Sigmoid colon (tissue), 6 donors: ENCODE measurements at regions not wholly inside any gene's neighbourhood (a gene's known extent, or its start where the extent isn't known, plus 50 kb on each side); places are given as distances from the start of the nearest gene placed in this dataset.

Source experiments
- DNase-seq: peaks from one replicate; pipeline ENCODE4 v3.0.0-alpha.2; 2019
- H3K27ac ChIP-seq, 4 donors: fragments of 200-600 bp; sonication (generic); one replicate each; pipeline ENCODE4 v1.5.1; 2016 to 2019; ENCODE audit warnings: mild to moderate bottlenecking in 1 of 4
- H3K27me3 ChIP-seq, 3 donors: fragments of 200-600 bp; sonication (generic); one replicate each; pipeline ENCODE4 v1.5.1; 2019; ENCODE audit warnings: mild to moderate bottlenecking in 1 of 3
- H3K36me3 ChIP-seq, 4 donors: fragments of 200-600 bp; sonication (generic); one replicate each; pipeline ENCODE4 v1.5.1; 2016 to 2019
- H3K4me1 ChIP-seq, 4 donors: fragments of 200-600 bp; sonication (generic); one replicate each; pipeline ENCODE4 v1.5.1; 2017 to 2019
- H3K4me3 ChIP-seq, 4 donors: fragments of 200-600 bp; sonication (generic); one replicate each; pipeline ENCODE4 v1.5.1; 2017 to 2019; ENCODE audit warnings: mild to moderate bottlenecking in 2 of 4, moderate library complexity in 1 of 4
- H3K9me3 ChIP-seq, 4 donors: fragments of 200-600 bp in 3 of 4; sonication (generic) in 3 of 4; one replicate each; pipeline versions ENCODE4 v1.5.1 to v1.6.1; 2013 to 2019
- EP300 ChIP-seq, 4 donors: sonication (generic); formaldehyde crosslinking; IDR thresholded peaks; one replicate each; pipeline ENCODE4 v1.6.1; 2017; ENCODE audit warnings: antibody characterized with exemption in 4 of 4
- POLR2A ChIP-seq, 2 donors: fragments of 450-650 bp; IDR thresholded peaks; one replicate each; pipeline ENCODE4 v1.6.1; 2016; ENCODE audit warnings: antibody characterized with exemption in 2 of 2, mild to moderate bottlenecking in 2 of 2, moderate library complexity in 2 of 2
- POLR2AphosphoS5 ChIP-seq, 4 donors: sonication (generic); formaldehyde crosslinking; IDR thresholded peaks; one replicate each; pipeline ENCODE4 v1.6.1; 2017; ENCODE audit warnings: antibody characterized with exemption in 4 of 4
- WGBS, 2 donors: extraction: QIAGEN DNeasy Blood & Tissue Kit; methylation state at CpG; one replicate each; pipeline ENCODE4 v1.1.7; 2013; 5-methylcytosine and 5-hydroxymethylcytosine counted together
- intact Hi-C: fragments of 100-400 bp; cut with DNase I; formaldehyde crosslinking; loops from one replicate; pipeline ENCODE4 v1.15.1; 2023
- TF ChIP-seq, protein P1 (sequence below), 4 experiments: fragments of 450-650 bp in 3 of 4; fragments of 200-600 bp in 1 of 4; IDR thresholded peaks; one replicate each; pipeline ENCODE4 v1.5.1; 2016 to 2019; ENCODE audit warnings: antibody characterized with exemption in 4 of 4, mild to moderate bottlenecking in 3 of 4, moderate library complexity in 2 of 4
- donor health status: healthy with polysubstance abuse.
- donor health status: healthy.

DNA sequence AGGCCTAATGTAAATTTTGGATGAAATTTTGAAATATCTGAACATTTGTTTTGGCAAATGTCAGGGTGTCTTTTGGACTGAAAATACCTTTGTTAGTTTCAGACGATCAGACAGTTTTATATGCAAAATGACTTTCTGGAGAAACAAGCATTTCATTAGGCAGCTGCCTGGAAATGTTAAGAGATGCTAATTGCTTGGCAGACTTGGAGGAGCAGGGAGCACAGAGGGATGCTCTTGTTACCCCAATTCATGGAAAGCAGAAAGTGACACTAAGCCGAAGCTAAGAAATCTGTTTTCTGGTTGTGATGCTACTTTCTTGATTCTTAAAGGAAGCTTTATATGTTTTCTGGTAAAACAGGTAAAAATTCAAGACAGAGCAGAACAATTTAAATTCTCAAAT is 204.3 kb upstream of the GBE1 start:
- 56 to 64% methylated on average over 2 of the region's 2 CpGs for WGBS, 2 donors
- TF ChIP-seq, protein P1, sequence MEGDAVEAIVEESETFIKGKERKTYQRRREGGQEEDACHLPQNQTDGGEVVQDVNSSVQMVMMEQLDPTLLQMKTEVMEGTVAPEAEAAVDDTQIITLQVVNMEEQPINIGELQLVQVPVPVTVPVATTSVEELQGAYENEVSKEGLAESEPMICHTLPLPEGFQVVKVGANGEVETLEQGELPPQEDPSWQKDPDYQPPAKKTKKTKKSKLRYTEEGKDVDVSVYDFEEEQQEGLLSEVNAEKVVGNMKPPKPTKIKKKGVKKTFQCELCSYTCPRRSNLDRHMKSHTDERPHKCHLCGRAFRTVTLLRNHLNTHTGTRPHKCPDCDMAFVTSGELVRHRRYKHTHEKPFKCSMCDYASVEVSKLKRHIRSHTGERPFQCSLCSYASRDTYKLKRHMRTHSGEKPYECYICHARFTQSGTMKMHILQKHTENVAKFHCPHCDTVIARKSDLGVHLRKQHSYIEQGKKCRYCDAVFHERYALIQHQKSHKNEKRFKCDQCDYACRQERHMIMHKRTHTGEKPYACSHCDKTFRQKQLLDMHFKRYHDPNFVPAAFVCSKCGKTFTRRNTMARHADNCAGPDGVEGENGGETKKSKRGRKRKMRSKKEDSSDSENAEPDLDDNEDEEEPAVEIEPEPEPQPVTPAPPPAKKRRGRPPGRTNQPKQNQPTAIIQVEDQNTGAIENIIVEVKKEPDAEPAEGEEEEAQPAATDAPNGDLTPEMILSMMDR (IDR thresholded peaks at IDR 0.05), result no peak
- TF ChIP-seq POLR2A (IDR thresholded peaks at IDR 0.05), result no peak
- TF ChIP-seq EP300 (IDR thresholded peaks at IDR 0.05), result no peak
- no peak for TF ChIP-seq POLR2AphosphoS5 (IDR thresholded peaks at IDR 0.05)
- Histone ChIP-seq H3K4me1 (no peaks in the 10 kb centered on the region), H3K4me3 (no peak overlapping the region), H3K36me3 (no peaks in the 10 kb centered on the region), H3K27me3 (no peaks in the 10 kb centered on the region), H3K27ac (no peak overlapping the region), H3K9me3 (no peaks in the 10 kb centered on the region)
- intact Hi-C loops, result no loop called here
- DNase-seq, result no peak

DNA sequence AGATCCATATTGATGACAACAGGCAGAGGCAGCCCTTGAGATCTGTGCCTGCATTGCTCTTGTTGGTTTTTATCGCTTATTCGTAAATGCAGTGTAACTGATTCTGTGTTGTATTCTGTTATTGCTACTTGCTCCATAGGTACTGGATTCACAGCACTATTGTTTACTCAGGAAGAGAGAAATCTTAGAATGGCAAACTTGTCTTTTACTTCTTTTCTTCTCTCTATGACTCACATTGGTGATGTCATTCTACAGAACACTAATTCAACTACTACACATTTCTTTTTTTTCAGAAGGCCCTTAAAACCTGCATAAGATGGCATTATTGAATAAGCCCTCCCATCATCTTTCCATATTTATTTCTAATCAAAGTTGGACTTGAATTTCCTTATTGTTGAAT is 201.0 kb upstream of the GBE1 start:
- intact Hi-C loops, result no loop called here
- no peak for DNase-seq

DNA sequence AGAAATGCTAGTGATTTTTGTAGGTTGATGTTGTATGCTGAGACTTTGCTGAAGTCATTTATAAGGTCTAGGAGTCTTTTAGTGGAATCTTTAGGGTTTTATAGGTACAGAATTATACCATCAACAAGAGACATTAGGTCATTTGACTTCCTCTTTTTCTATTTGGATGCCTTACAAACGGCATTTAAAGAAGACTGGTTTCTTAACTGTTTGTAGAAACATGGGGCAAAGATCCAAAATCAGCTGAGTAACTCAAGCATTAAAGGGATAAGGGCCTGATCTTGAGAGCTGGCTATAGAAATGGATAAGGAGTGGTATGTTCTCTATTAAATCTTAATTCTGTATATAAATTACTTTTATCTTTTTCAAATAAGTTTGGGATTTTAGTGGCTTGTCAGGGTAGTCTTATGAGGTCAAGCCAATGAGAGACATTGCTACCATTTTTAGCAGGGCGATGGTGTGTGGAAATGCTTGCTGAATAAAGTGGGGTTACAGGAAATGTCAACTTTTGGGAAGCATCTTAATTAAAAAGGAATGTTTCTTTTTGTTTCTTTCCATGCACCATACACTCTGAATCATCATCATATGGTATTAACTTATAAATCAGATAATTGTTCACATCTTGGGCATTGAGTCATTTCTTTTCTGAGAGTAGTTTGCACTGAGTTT is 197.7 kb upstream of the GBE1 start:
- Histone ChIP-seq H3K9me3 (no peaks in the 10 kb centered on the region), H3K4me3 (no peak overlapping the region), H3K27ac (no peak overlapping the region), H3K36me3 (no peaks in the 10 kb centered on the region), H3K27me3 (no peaks in the 10 kb centered on the region), H3K4me1 (no peaks in the 10 kb centered on the region)
- no peak for DNase-seq
- no peak for TF ChIP-seq POLR2A (IDR thresholded peaks at IDR 0.05)
- TF ChIP-seq EP300 (IDR thresholded peaks at IDR 0.05), result no peak
- TF ChIP-seq, protein P1 (IDR thresholded peaks at IDR 0.05), result no peak
- no peak for TF ChIP-seq POLR2AphosphoS5 (IDR thresholded peaks at IDR 0.05)
- 42 to 50% methylated on average over 2 of the region's 2 CpGs for WGBS, 2 donors
- intact Hi-C loops, result no loop called here

More for the DNA sequence above, 201.0 kb upstream of the GBE1 start:
- TF ChIP-seq, protein P1 (IDR thresholded peaks at IDR 0.05), result no peak
- TF ChIP-seq POLR2A (IDR thresholded peaks at IDR 0.05) (no peak), POLR2AphosphoS5 (IDR thresholded peaks at IDR 0.05) (no peak), EP300 (IDR thresholded peaks at IDR 0.05) (no peak)
- no peaks in the 10 kb centered on the region for H3K36me3 ChIP-seq
- WGBS, 2 donors, result 96 to 98% methylated on average over 2 of the region's 2 CpGs
- H3K9me3 ChIP-seq, result no peaks in the 10 kb centered on the region
- H3K4me3 ChIP-seq, result no peak overlapping the region
- no peaks in the 10 kb centered on the region for H3K4me1 ChIP-seq
- H3K27me3 ChIP-seq, result no peaks in the 10 kb centered on the region
- H3K27ac ChIP-seq, result no peak overlapping the region

DNA sequence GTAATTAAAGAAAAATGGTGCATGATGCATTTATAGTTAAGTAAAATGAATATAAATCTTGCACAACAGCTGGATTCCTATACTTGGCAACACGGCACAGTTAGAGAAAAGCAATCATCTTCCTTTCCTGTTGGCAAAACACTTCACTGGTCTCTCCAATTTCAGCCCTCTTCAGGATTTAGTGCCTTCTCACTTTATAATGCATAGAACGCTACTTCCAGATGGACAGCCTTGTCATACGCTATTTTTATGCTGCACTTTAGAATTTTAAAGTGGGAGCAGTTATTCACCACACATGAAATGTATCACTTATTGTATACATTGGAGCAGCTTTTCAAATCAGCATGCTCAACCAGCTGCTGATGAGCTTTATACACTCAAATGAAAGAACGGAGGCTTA is 194.4 kb upstream of the GBE1 start:
- TF ChIP-seq POLR2A (IDR thresholded peaks at IDR 0.05) (no peak), POLR2AphosphoS5 (IDR thresholded peaks at IDR 0.05) (no peak), EP300 (IDR thresholded peaks at IDR 0.05) (no peak)
- TF ChIP-seq, protein P1 (IDR thresholded peaks at IDR 0.05), result no peak
- 72 to 75% methylated on average over 4 of the region's 4 CpGs for WGBS, 2 donors

DNA sequence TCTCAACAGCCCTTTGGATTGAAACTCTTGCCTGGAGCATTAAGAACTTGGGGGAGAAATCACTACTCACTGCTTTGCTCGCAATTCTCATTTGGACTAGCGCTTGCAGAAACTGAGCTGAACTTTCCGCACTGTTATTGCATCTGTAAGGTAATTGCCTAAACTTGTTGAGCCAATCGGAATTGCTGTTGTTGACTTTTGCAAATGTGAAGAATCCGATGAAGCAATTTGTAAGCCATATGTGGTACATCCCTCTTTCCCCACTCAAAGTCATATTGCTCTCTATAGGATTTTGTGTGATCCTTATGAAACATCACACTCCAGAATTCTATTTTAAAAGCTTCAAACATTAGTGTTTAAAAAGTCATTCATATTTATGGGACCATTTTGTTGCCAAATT is 191.7 kb upstream of the GBE1 start:
- Histone ChIP-seq H3K4me3 (no peak overlapping the region), H3K27ac (no peak overlapping the region), H3K9me3 (no peaks in the 10 kb centered on the region), H3K27me3 (no peaks in the 10 kb centered on the region), H3K36me3 (no peaks in the 10 kb centered on the region), H3K4me1 (no peaks in the 10 kb centered on the region)
- TF ChIP-seq, protein P1 (IDR thresholded peaks at IDR 0.05), result no peak
- TF ChIP-seq POLR2AphosphoS5 (IDR thresholded peaks at IDR 0.05) (no peak), EP300 (IDR thresholded peaks at IDR 0.05) (no peak), POLR2A (IDR thresholded peaks at IDR 0.05) (no peak)
- no peak for DNase-seq
- intact Hi-C loops, result no loop called here
- 91 to 93% methylated on average over 5 of the region's 5 CpGs for WGBS, 2 donors

More for the DNA sequence above, 194.4 kb upstream of the GBE1 start:
- Histone ChIP-seq H3K9me3 (no peaks in the 10 kb centered on the region), H3K4me1 (no peaks in the 10 kb centered on the region), H3K27ac (no peak overlapping the region), H3K4me3 (no peak overlapping the region), H3K27me3 (no peaks in the 10 kb centered on the region), H3K36me3 (no peaks in the 10 kb centered on the region)
- intact Hi-C loops, result no loop called here
- DNase-seq, result no peak
